ENCODE measurements at regions not wholly inside any gene's neighbourhood (a gene's known extent, or its start where the extent isn't known, plus 50 kb on each side); places are given as distances from the start of the nearest gene placed in this dataset.

DNA sequence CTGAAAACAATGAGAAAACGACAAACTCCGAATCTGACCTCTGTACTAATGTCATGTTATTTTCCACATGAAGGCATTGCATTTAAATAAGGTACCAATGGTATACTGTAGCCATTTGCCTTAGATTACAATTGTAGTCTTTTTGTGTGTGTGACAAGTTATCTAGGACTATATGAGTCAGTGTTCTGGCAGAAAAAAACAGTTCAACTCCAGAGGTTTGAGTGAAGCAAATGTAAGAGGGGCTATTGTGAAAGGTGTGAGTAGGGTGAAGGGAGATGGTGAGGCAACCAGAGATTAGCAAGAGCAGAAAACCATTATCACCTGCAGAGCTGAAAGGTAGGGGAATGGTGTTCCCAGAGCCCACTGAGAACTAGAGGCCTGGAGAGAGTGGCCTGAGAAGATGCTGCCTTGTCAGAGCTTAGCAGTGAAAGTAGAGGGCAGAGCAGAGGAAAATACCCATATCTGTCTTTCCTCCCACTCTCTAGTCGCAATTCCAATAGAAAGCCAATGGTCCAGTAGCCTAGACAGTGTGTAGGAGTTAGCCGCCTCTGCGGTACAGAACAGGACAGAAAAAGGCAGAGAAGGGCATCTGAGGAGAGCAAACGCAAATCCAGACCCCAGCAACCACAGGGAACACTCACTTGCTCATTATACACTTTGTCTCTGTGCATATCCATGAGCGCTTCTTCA is 112.2 kb downstream of the DYRK2 start:
- TF ChIP-seq, protein P1, sequence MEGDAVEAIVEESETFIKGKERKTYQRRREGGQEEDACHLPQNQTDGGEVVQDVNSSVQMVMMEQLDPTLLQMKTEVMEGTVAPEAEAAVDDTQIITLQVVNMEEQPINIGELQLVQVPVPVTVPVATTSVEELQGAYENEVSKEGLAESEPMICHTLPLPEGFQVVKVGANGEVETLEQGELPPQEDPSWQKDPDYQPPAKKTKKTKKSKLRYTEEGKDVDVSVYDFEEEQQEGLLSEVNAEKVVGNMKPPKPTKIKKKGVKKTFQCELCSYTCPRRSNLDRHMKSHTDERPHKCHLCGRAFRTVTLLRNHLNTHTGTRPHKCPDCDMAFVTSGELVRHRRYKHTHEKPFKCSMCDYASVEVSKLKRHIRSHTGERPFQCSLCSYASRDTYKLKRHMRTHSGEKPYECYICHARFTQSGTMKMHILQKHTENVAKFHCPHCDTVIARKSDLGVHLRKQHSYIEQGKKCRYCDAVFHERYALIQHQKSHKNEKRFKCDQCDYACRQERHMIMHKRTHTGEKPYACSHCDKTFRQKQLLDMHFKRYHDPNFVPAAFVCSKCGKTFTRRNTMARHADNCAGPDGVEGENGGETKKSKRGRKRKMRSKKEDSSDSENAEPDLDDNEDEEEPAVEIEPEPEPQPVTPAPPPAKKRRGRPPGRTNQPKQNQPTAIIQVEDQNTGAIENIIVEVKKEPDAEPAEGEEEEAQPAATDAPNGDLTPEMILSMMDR (IDR thresholded peaks at IDR 0.05), result no peak
- TF ChIP-seq ZFX (IDR thresholded peaks at IDR 0.05; ENCODE audit: borderline replicate concordance), result no peak

Data from 22Rv1 (cell line).